ENCODE measurements at regions not wholly inside any gene's neighbourhood (a gene's known extent, or its start where the extent isn't known, plus 50 kb on each side); places are given as distances from the start of the nearest gene placed in this dataset.
"Not testable (repeated sequence)": the region's sequence is repeated elsewhere in the genome, so short reads cannot be mapped to it uniquely, and the experiment has no call there.

- Mint-ChIP-seq H3K9me3 (peaks cover 0 to 50% (median 5%) of the 10 kb centered on the region in 9 donors), H3K36me3 (no peaks in the 10 kb centered on the region), H3K4me3 (no peak overlapping the region), H3K27me3 (peaks cover 0 to 9% (median 0%) of the 10 kb centered on the region in 5 donors), H3K27ac (no peak overlapping the region), H3K4me1 (no peaks in the 10 kb centered on the region)
- ATAC-seq (no peak), DNase-seq (no peak)
- POLR2A ChIA-PET, result no interaction called here
These were observed 375.7 kb upstream of the ZNF462 start for GRCh38 chr9:106487266-106487665.

GRCh38 chr9:106492126-106492525, 370.8 kb upstream of the ZNF462 start:
- H3K36me3 Mint-ChIP-seq, POLR2A ChIA-PET, H3K27ac Mint-ChIP-seq, H3K27me3 Mint-ChIP-seq, H3K4me3 Mint-ChIP-seq, H3K4me1 Mint-ChIP-seq, DNase-seq, ATAC-seq: not testable (repeated sequence)
- H3K9me3 Mint-ChIP-seq, result peaks cover 7 to 43% (median 12%) of the 10 kb centered on the region in 9 donors

GRCh38 chr9:106500171-106500570, 362.8 kb upstream of the ZNF462 start:
- POLR2A ChIA-PET, result no interaction called here
- DNase-seq, result no peak
- Mint-ChIP-seq H3K4me3 (no peak overlapping the region), H3K4me1 (no peaks in the 10 kb centered on the region), H3K36me3 (no peaks in the 10 kb centered on the region), H3K27me3 (no peaks in the 10 kb centered on the region), H3K27ac (peak overlapping the region in 1 of 10 donors; percentile 21), H3K9me3 (peaks cover 0 to 20% (median 5%) of the 10 kb centered on the region in 9 donors)
- ATAC-seq, result no peak

- H3K27me3 Mint-ChIP-seq, DNase-seq, H3K4me3 Mint-ChIP-seq, POLR2A ChIA-PET, ATAC-seq, H3K27ac Mint-ChIP-seq, H3K36me3 Mint-ChIP-seq, H3K4me1 Mint-ChIP-seq: not testable (repeated sequence)
- peaks cover 0 to 20% (median 2%) of the 10 kb centered on the region in 9 donors for H3K9me3 Mint-ChIP-seq
These were observed 361.8 kb upstream of the ZNF462 start for GRCh38 chr9:106501210-106501609.

- POLR2A ChIA-PET, result no interaction called here
- Mint-ChIP-seq H3K27ac (no peak overlapping the region), H3K4me1 (no peaks in the 10 kb centered on the region), H3K36me3 (no peaks in the 10 kb centered on the region), H3K4me3 (no peak overlapping the region), H3K27me3 (no peaks in the 10 kb centered on the region), H3K9me3 (peaks cover 0 to 26% (median 2%) of the 10 kb centered on the region in 9 donors)
- no peak for ATAC-seq
- no peak for DNase-seq
These were observed 360.0 kb upstream of the ZNF462 start for GRCh38 chr9:106502930-106503329.

GRCh38 chr9:106503759-106504158, 359.2 kb upstream of the ZNF462 start:
- H3K9me3 Mint-ChIP-seq, result peaks cover 0 to 26% (median 2%) of the 10 kb centered on the region in 9 donors
- no peak overlapping the region for H3K4me3 Mint-ChIP-seq
- DNase-seq (no peak), ATAC-seq (no peak)
- POLR2A ChIA-PET, result no interaction called here
- H3K36me3 Mint-ChIP-seq, result no peaks in the 10 kb centered on the region
- no peaks in the 10 kb centered on the region for H3K4me1 Mint-ChIP-seq
- H3K27me3 Mint-ChIP-seq, result no peaks in the 10 kb centered on the region
- H3K27ac Mint-ChIP-seq, result no peak overlapping the region

GRCh38 chr9:106526716-106527204, 336.2 kb upstream of the ZNF462 start:
- DNase-seq, result no peak
- Mint-ChIP-seq H3K27ac (no peak overlapping the region), H3K36me3 (no peaks in the 10 kb centered on the region), H3K4me3 (no peak overlapping the region), H3K9me3 (peaks cover 2 to 40% (median 16%) of the 10 kb centered on the region in 9 donors), H3K4me1 (no peaks in the 10 kb centered on the region), H3K27me3 (no peaks in the 10 kb centered on the region)
- no peak for ATAC-seq
- POLR2A ChIA-PET, result no interaction called here

GRCh38 chr9:106528158-106528557, 334.8 kb upstream of the ZNF462 start:
- Mint-ChIP-seq H3K9me3 (peaks cover 0 to 31% (median 10%) of the 10 kb centered on the region in 9 donors), H3K4me1 (no peaks in the 10 kb centered on the region), H3K27me3 (no peaks in the 10 kb centered on the region), H3K36me3 (no peaks in the 10 kb centered on the region), H3K27ac (no peak overlapping the region), H3K4me3 (no peak overlapping the region)
- POLR2A ChIA-PET, result no interaction called here
- no peak for ATAC-seq
- DNase-seq, result no peak

GRCh38 chr9:106529616-106530015, 333.4 kb upstream of the ZNF462 start:
- Mint-ChIP-seq H3K4me1 (no peaks in the 10 kb centered on the region), H3K36me3 (no peaks in the 10 kb centered on the region), H3K27ac (no peak overlapping the region), H3K4me3 (no peak overlapping the region), H3K9me3 (peaks cover 0 to 21% (median 3%) of the 10 kb centered on the region in 9 donors), H3K27me3 (no peaks in the 10 kb centered on the region)
- DNase-seq (no peak), ATAC-seq (no peak)
- POLR2A ChIA-PET, result no interaction called here

GRCh38 chr9:106531491-106531890, 331.5 kb upstream of the ZNF462 start:
- ATAC-seq (no peak), DNase-seq (no peak)
- Mint-ChIP-seq H3K4me1 (no peaks in the 10 kb centered on the region), H3K27ac (no peak overlapping the region), H3K9me3 (peaks cover 0 to 15% (median 2%) of the 10 kb centered on the region in 9 donors), H3K4me3 (no peak overlapping the region), H3K36me3 (no peaks in the 10 kb centered on the region), H3K27me3 (no peaks in the 10 kb centered on the region)
- POLR2A ChIA-PET, result no interaction called here

GRCh38 chr9:106532306-106533015, 330.5 kb upstream of the ZNF462 start:
- no peak overlapping the region for H3K27ac Mint-ChIP-seq
- DNase-seq, result no peak
- H3K4me1 Mint-ChIP-seq, result no peaks in the 10 kb centered on the region
- no peak for ATAC-seq
- no peaks in the 10 kb centered on the region for H3K27me3 Mint-ChIP-seq
- POLR2A ChIA-PET, result no interaction called here
- H3K9me3 Mint-ChIP-seq, result peaks cover 0 to 11% (median 2%) of the 10 kb centered on the region in 9 donors
- H3K4me3 Mint-ChIP-seq, result no peak overlapping the region
- no peaks in the 10 kb centered on the region for H3K36me3 Mint-ChIP-seq

GRCh38 chr9:106534800-106535199, 328.2 kb upstream of the ZNF462 start:
- ATAC-seq (no peak), DNase-seq (no peak)
- H3K27me3 Mint-ChIP-seq, result no peaks in the 10 kb centered on the region
- POLR2A ChIA-PET, result no interaction called here
- H3K9me3 Mint-ChIP-seq, result peaks cover 0 to 13% (median 6%) of the 10 kb centered on the region in 9 donors
- no peaks in the 10 kb centered on the region for H3K36me3 Mint-ChIP-seq
- H3K4me3 Mint-ChIP-seq, result no peak overlapping the region
- H3K4me1 Mint-ChIP-seq, result no peaks in the 10 kb centered on the region
- no peak overlapping the region for H3K27ac Mint-ChIP-seq

GRCh38 chr9:106535439-106535838, 327.5 kb upstream of the ZNF462 start:
- POLR2A ChIA-PET, result no interaction called here
- no peaks in the 10 kb centered on the region for H3K4me1 Mint-ChIP-seq
- no peaks in the 10 kb centered on the region for H3K36me3 Mint-ChIP-seq
- no peak overlapping the region for H3K27ac Mint-ChIP-seq
- peaks cover 0 to 14% (median 4%) of the 10 kb centered on the region in 9 donors for H3K9me3 Mint-ChIP-seq
- no peak for ATAC-seq
- H3K4me3 Mint-ChIP-seq, result no peak overlapping the region
- no peak for DNase-seq
- H3K27me3 Mint-ChIP-seq, result no peaks in the 10 kb centered on the region

Measured in naive thymus-derived CD8-positive, alpha-beta T cell (primary cell).